ENCODE measurements at regions not wholly inside any gene's neighbourhood (a gene's known extent, or its start where the extent isn't known, plus 50 kb on each side); places are given as distances from the start of the nearest gene placed in this dataset.
A peak's percentile ranks its signal among the peaks of the same experiment; 100 is the strongest.

GRCh38 chr17:13426991-13427390 is 174.7 kb downstream of the HS3ST3A1 start:
- TF ChIP-seq EZH2 (IDR thresholded peaks at IDR 0.05; ENCODE audit: insufficient read depth, low read length): no peak
- no peak overlapping the region for H3K27ac Mint-ChIP-seq (ENCODE audit: unreplicated experiment)
- H3K9me3 Mint-ChIP-seq (ENCODE audit: unreplicated experiment): peaks cover 1% of the 10 kb centered on the region
- Histone ChIP-seq H3K4me1 (ENCODE audit: insufficient read depth, low read length) (peaks cover 14% of the 10 kb centered on the region), H3K27me3 (ENCODE audit: insufficient read depth, low read length) (no peaks in the 10 kb centered on the region), H3K4me2 (ENCODE audit: low read length) (no peak overlapping the region), H3K27ac (ENCODE audit: low read depth, low read length) (no peak overlapping the region), H3K9ac (ENCODE audit: low read length) (no peak overlapping the region), H3K9me3 (ENCODE audit: insufficient read depth, low read depth, low read length) (no peaks in the 10 kb centered on the region), H3K36me3 (ENCODE audit: insufficient read depth, low read length) (no peaks in the 10 kb centered on the region), H4K20me1 (ENCODE audit: insufficient read depth, low read length) (no peaks in the 10 kb centered on the region), H2AFZ (ENCODE audit: low read depth, low read length) (no peak overlapping the region), H3K79me2 (ENCODE audit: insufficient read depth, low read length) (no peaks in the 10 kb centered on the region), H3K4me3 (ENCODE audit: insufficient read depth, low read depth, low read length) (no peak overlapping the region)
- H3K4me3 Mint-ChIP-seq (ENCODE audit: unreplicated experiment): no peak overlapping the region
- H3K36me3 Mint-ChIP-seq (ENCODE audit: low read depth, unreplicated experiment): no peaks in the 10 kb centered on the region
- H3K4me1 Mint-ChIP-seq (ENCODE audit: low read depth, unreplicated experiment): peaks cover 15% of the 10 kb centered on the region
- DNase-seq (ENCODE audit: low read depth) (no peak), FAIRE-seq (no peak)
- H3K27me3 Mint-ChIP-seq (ENCODE audit: low read depth, unreplicated experiment): no peaks in the 10 kb centered on the region

- Mint-ChIP-seq H3K4me3 (ENCODE audit: unreplicated experiment) (no peak overlapping the region), H3K36me3 (ENCODE audit: low read depth, unreplicated experiment) (no peaks in the 10 kb centered on the region), H3K9me3 (ENCODE audit: unreplicated experiment) (peaks cover 1% of the 10 kb centered on the region), H3K4me1 (ENCODE audit: low read depth, unreplicated experiment) (peaks cover 25% of the 10 kb centered on the region), H3K27ac (ENCODE audit: unreplicated experiment) (no peak overlapping the region), H3K27me3 (ENCODE audit: low read depth, unreplicated experiment) (no peaks in the 10 kb centered on the region)
- Histone ChIP-seq H3K27me3 (ENCODE audit: insufficient read depth, low read length) (no peaks in the 10 kb centered on the region), H3K79me2 (ENCODE audit: insufficient read depth, low read length) (no peaks in the 10 kb centered on the region), H3K27ac (ENCODE audit: low read depth, low read length) (no peak overlapping the region), H3K4me2 (ENCODE audit: low read length) (no peak overlapping the region), H4K20me1 (ENCODE audit: insufficient read depth, low read length) (no peaks in the 10 kb centered on the region), H3K9me3 (ENCODE audit: insufficient read depth, low read depth, low read length) (no peaks in the 10 kb centered on the region), H3K36me3 (ENCODE audit: insufficient read depth, low read length) (no peaks in the 10 kb centered on the region), H3K4me1 (ENCODE audit: insufficient read depth, low read length) (peaks cover 17% of the 10 kb centered on the region), H2AFZ (ENCODE audit: low read depth, low read length) (no peak overlapping the region), H3K9ac (ENCODE audit: low read length) (no peak overlapping the region), H3K4me3 (ENCODE audit: insufficient read depth, low read depth, low read length) (no peak overlapping the region)
- DNase-seq (ENCODE audit: low read depth) (no peak), FAIRE-seq (no peak)
- TF ChIP-seq CTCF (IDR thresholded peaks at IDR 0.05; ENCODE audit: insufficient read depth, low read depth, low read length) (no peak), EZH2 (IDR thresholded peaks at IDR 0.05; ENCODE audit: insufficient read depth, low read length) (no peak)
Measured at GRCh38 chr17:13425390-13425789, 176.3 kb downstream of the HS3ST3A1 start.

- no peak overlapping the region for H3K4me3 Mint-ChIP-seq (ENCODE audit: unreplicated experiment)
- H3K79me2 ChIP-seq (ENCODE audit: insufficient read depth, low read length): no peaks in the 10 kb centered on the region
- no peak overlapping the region for H2AFZ ChIP-seq (ENCODE audit: low read depth, low read length)
- no peaks in the 10 kb centered on the region for H3K36me3 Mint-ChIP-seq (ENCODE audit: low read depth, unreplicated experiment)
- no peaks in the 10 kb centered on the region for H3K9me3 Mint-ChIP-seq (ENCODE audit: unreplicated experiment)
- H3K9ac ChIP-seq (ENCODE audit: low read length): no peak overlapping the region
- no peak for TF ChIP-seq EZH2 (IDR thresholded peaks at IDR 0.05; ENCODE audit: insufficient read depth, low read length)
- no peak for TF ChIP-seq CTCF (IDR thresholded peaks at IDR 0.05; ENCODE audit: insufficient read depth, low read depth, low read length)
- DNase-seq (ENCODE audit: low read depth) (no peak), FAIRE-seq (peak; percentile 13)
- H3K9me3 ChIP-seq (ENCODE audit: insufficient read depth, low read depth, low read length): no peaks in the 10 kb centered on the region
- H3K4me2 ChIP-seq (ENCODE audit: low read length): no peak overlapping the region
- H3K27ac Mint-ChIP-seq (ENCODE audit: unreplicated experiment): no peak overlapping the region
- no peaks in the 10 kb centered on the region for H3K27me3 Mint-ChIP-seq (ENCODE audit: low read depth, unreplicated experiment)
- no peak overlapping the region for H3K4me3 ChIP-seq (ENCODE audit: insufficient read depth, low read depth, low read length)
- H3K27ac ChIP-seq (ENCODE audit: low read depth, low read length): no peak overlapping the region
- H3K4me1 Mint-ChIP-seq (ENCODE audit: low read depth, unreplicated experiment): peaks cover 16% of the 10 kb centered on the region
- no peaks in the 10 kb centered on the region for H3K36me3 ChIP-seq (ENCODE audit: insufficient read depth, low read length)
- H3K27me3 ChIP-seq (ENCODE audit: insufficient read depth, low read length): no peaks in the 10 kb centered on the region
- H4K20me1 ChIP-seq (ENCODE audit: insufficient read depth, low read length): no peaks in the 10 kb centered on the region
- peaks cover 13% of the 10 kb centered on the region for H3K4me1 ChIP-seq (ENCODE audit: insufficient read depth, low read length)
Measured at GRCh38 chr17:13421581-13422130, 180.1 kb downstream of the HS3ST3A1 start.

All from astrocyte (in vitro differentiated cells and primary cell).